H1 (cell line): ENCODE measurements at regions not wholly inside any gene's neighbourhood (a gene's known extent, or its start where the extent isn't known, plus 50 kb on each side); places are given as distances from the start of the nearest gene placed in this dataset.

ENCODE experiments used
- BACH1 ChIP-seq: IDR thresholded peaks from 2 replicates; pipeline ENCODE4 v1.6.1; 2012; ENCODE audit warnings: low read length, improper control_type of control experiment
- BRCA1 ChIP-seq: IDR thresholded peaks from 2 replicates; pipeline ENCODE4 v1.6.1; 2012; ENCODE audit warnings: low read depth, low read length, improper control_type of control experiment
- CBX5 ChIP-seq: fragments of 300-800, 300-1000 bp; sonication (generic); IDR thresholded peaks from 2 replicates; pipeline ENCODE4 v1.7.1; 2016; ENCODE audit warnings: antibody characterized with exemption, low read length, low read depth
- CHD7 ChIP-seq: fragments of 300-600 bp; sonication (generic); IDR thresholded peaks from 2 replicates; pipeline ENCODE4 v1.7.1; 2012; ENCODE audit warnings: low read length, moderate library complexity, mild to moderate bottlenecking, inconsistent platforms; ENCODE audit not compliant: insufficient replicate concordance
- KDM5A ChIP-seq: fragments of 200-600 bp; IDR thresholded peaks from 2 replicates; pipeline ENCODE4 v1.7.1; 2012; ENCODE audit warnings: mild to moderate bottlenecking, low read length, inconsistent platforms, mixed read lengths
- MAFK ChIP-seq: IDR thresholded peaks from 2 replicates; pipeline ENCODE4 v1.6.1; 2012; ENCODE audit warnings: low read depth, mild to moderate bottlenecking, improper control_type of control experiment, low read length
- PHF8 ChIP-seq: fragments of 200-600 bp; sonication (generic); conservative IDR thresholded peaks from 2 replicates; pipeline ENCODE4 v1.7.1; 2012; ENCODE audit warnings: low read depth, mild to moderate bottlenecking, inconsistent platforms, low read length, moderate library complexity
- RAD21 ChIP-seq, 2 experiments: IDR thresholded peaks in 1 of 2; conservative IDR thresholded peaks in 1 of 2; 2 replicates each; pipeline ENCODE4 v1.6.1; 2011; ENCODE audit warnings: low read depth in 2 of 2, low read length in 2 of 2, improper control_type of control experiment in 1 of 2, inconsistent platforms in 1 of 2, mild to moderate bottlenecking in 1 of 2, moderate library complexity in 1 of 2
- RXRA ChIP-seq: IDR thresholded peaks from 2 replicates; pipeline ENCODE4 v1.6.1; 2011; ENCODE audit warnings: low read depth, mild to moderate bottlenecking, low read length, moderate library complexity; ENCODE audit not compliant: insufficient read depth
- SIX5 ChIP-seq: IDR thresholded peaks from 2 replicates; pipeline ENCODE4 v1.6.1; 2011; ENCODE audit warnings: mild to moderate bottlenecking, low read depth, low read length
- SP2 ChIP-seq: IDR thresholded peaks from 2 replicates; pipeline ENCODE4 v1.6.1; 2012; ENCODE audit warnings: mild to moderate bottlenecking, low read length, inconsistent platforms
- SP4 ChIP-seq: IDR thresholded peaks from 2 replicates; pipeline ENCODE4 v1.6.1; 2012; ENCODE audit warnings: low read length, inconsistent platforms
- SRF ChIP-seq: IDR thresholded peaks from 2 replicates; pipeline ENCODE4 v1.6.1; 2011; ENCODE audit warnings: mild to moderate bottlenecking, low read depth, low read length, moderate library complexity

- TF ChIP-seq CHD7 (no peak), SP2 (no peak), BRCA1 (no peak), BACH1 (no peak), RAD21 (IDR thresholded peaks at IDR 0.05 in 1 of 2, conservative IDR thresholded peaks at IDR 0.05 in 1 of 2; ENCODE audit: low read depth in 2 of 2, low read length in 2 of 2) (no peak), KDM5A (no peak), SRF (no peak), PHF8 (no peak), SP4 (no peak), MAFK (no peak), SIX5 (no peak), RXRA (no peak), CBX5 (no peak)
These were observed 1477.6 kb downstream of the KCNT2 start (continued) for GRCh38 chr1:195130598-195130997.
